Ascending aorta (tissue), 2 donors: ENCODE measurements at regions not wholly inside any gene's neighbourhood (a gene's known extent, or its start where the extent isn't known, plus 50 kb on each side); places are given as distances from the start of the nearest gene placed in this dataset.
"Not testable (repeated sequence)": the region's sequence is repeated elsewhere in the genome, so short reads cannot be mapped to it uniquely, and the experiment has no call there.

ENCODE experiments used
- DNase-seq, 2 donors: peaks; one replicate each; pipeline ENCODE4 v3.0.0-alpha.2; 2019; ENCODE audit warnings: low spot score in 2 of 2
- H3K27ac ChIP-seq, 2 donors: fragments of 200-600 bp; sonication (generic); one replicate each; pipeline ENCODE4 v1.5.1; 2016 to 2017; ENCODE audit warnings: mild to moderate bottlenecking in 1 of 2
- H3K27me3 ChIP-seq: fragments of 200-600 bp; sonication (generic); one replicate; pipeline ENCODE4 v1.5.1; 2017
- H3K36me3 ChIP-seq, 2 donors: fragments of 200-600 bp; sonication (generic); one replicate each; pipeline ENCODE4 v1.5.1; 2016
- H3K4me1 ChIP-seq, 2 donors: fragments of 200-600 bp; sonication (generic); one replicate each; pipeline ENCODE4 v1.5.1; 2016 to 2017; ENCODE audit warnings: mild to moderate bottlenecking in 1 of 2
- H3K4me3 ChIP-seq, 2 donors: fragments of 200-600 bp; sonication (generic); one replicate each; pipeline ENCODE4 v1.5.1; 2016 to 2017; ENCODE audit warnings: mild to moderate bottlenecking in 1 of 2
- H3K9me3 ChIP-seq, 2 donors: fragments of 200-600 bp; sonication (generic); one replicate each; pipeline ENCODE4 v1.5.1; 2016
- CTCF ChIP-seq, 3 experiments: fragments of 200-600 bp in 2 of 3; fragments of 450-650 bp in 1 of 3; sonication (generic) in 2 of 3; IDR thresholded peaks; one replicate each; pipeline ENCODE4 v1.5.1; 2016 to 2019; ENCODE audit warnings: antibody characterized with exemption in 3 of 3, mild to moderate bottlenecking in 1 of 3, moderate library complexity in 1 of 3
- intact Hi-C: fragments of 100-400 bp; cut with DNase I; formaldehyde crosslinking; loops from one replicate; pipeline ENCODE4 v1.15.1; 2023

GRCh38 chr7:157475601-157476000 lies 138.8 kb downstream of the DNAJB6 start:
- H3K9me3 ChIP-seq, result peaks cover 4 to 18% of the 10 kb centered on the region in 2 donors
- no peak for DNase-seq
- intact Hi-C loops, result no loop called here
- H3K4me1 ChIP-seq, result no peaks in the 10 kb centered on the region
- H3K27me3 ChIP-seq, result no peaks in the 10 kb centered on the region
- no peak for TF ChIP-seq CTCF (IDR thresholded peaks at IDR 0.05)
- no peak overlapping the region for H3K4me3 ChIP-seq
- no peak overlapping the region for H3K27ac ChIP-seq
- H3K36me3 ChIP-seq, result no peaks in the 10 kb centered on the region

- Histone ChIP-seq H3K27me3 (no peaks in the 10 kb centered on the region), H3K27ac (no peak overlapping the region), H3K4me1 (no peaks in the 10 kb centered on the region), H3K36me3 (no peaks in the 10 kb centered on the region), H3K4me3 (no peak overlapping the region), H3K9me3 (peaks cover 4 to 18% of the 10 kb centered on the region in 2 donors)
- DNase-seq, result peak in 1 of 2 donors; percentile 38
- intact Hi-C loops, result no loop called here
- no peak for TF ChIP-seq CTCF (IDR thresholded peaks at IDR 0.05)
Measured at GRCh38 chr7:157476201-157476600, 139.4 kb downstream of the DNAJB6 start.

- Histone ChIP-seq H3K4me1 (no peaks in the 10 kb centered on the region), H3K27ac (no peak overlapping the region), H3K9me3 (peaks cover 4 to 18% of the 10 kb centered on the region in 2 donors), H3K4me3 (no peak overlapping the region), H3K27me3 (no peaks in the 10 kb centered on the region), H3K36me3 (no peaks in the 10 kb centered on the region)
- TF ChIP-seq CTCF (IDR thresholded peaks at IDR 0.05), result no peak
- intact Hi-C loops, result no loop called here
- DNase-seq, result peak in 1 of 2 donors; percentile 48
Measured at GRCh38 chr7:157476654-157477549, 140.1 kb downstream of the DNAJB6 start.

GRCh38 chr7:157477550-157478212 lies 140.9 kb downstream of the DNAJB6 start:
- TF ChIP-seq CTCF (IDR thresholded peaks at IDR 0.05), result no peak
- no peak for DNase-seq

GRCh38 chr7:157478611-157479010 lies 141.8 kb downstream of the DNAJB6 start:
- H3K36me3 ChIP-seq, DNase-seq, H3K27ac ChIP-seq, intact Hi-C loops, H3K4me1 ChIP-seq, H3K4me3 ChIP-seq, H3K27me3 ChIP-seq, H3K9me3 ChIP-seq: not testable (repeated sequence)

More at GRCh38 chr7:157477550-157478212, 140.9 kb downstream of the DNAJB6 start:
- H3K27me3 ChIP-seq, result no peaks in the 10 kb centered on the region
- no peak overlapping the region for H3K4me3 ChIP-seq
- H3K27ac ChIP-seq, result no peak overlapping the region
- H3K9me3 ChIP-seq, result peaks cover 0 to 13% of the 10 kb centered on the region in 2 donors
- H3K4me1 ChIP-seq, result no peaks in the 10 kb centered on the region
- intact Hi-C loops, result no loop called here
- H3K36me3 ChIP-seq, result no peaks in the 10 kb centered on the region

GRCh38 chr7:157479326-157479725 lies 142.5 kb downstream of the DNAJB6 start:
- Histone ChIP-seq H3K4me1 (no peaks in the 10 kb centered on the region), H3K4me3 (no peak overlapping the region), H3K27ac (no peak overlapping the region), H3K9me3 (no peaks in the 10 kb centered on the region), H3K36me3 (no peaks in the 10 kb centered on the region), H3K27me3 (no peaks in the 10 kb centered on the region)
- DNase-seq, result no peak
- intact Hi-C loops, result no loop called here
- no peak for TF ChIP-seq CTCF (IDR thresholded peaks at IDR 0.05)
